SK-N-SH treated with all-trans-retinoic acid at 6 μM for 48 hours (cell line): ENCODE measurements at regions not wholly inside any gene's neighbourhood (a gene's known extent, or its start where the extent isn't known, plus 50 kb on each side); places are given as distances from the start of the nearest gene placed in this dataset.

Source experiments
- ARNTL ChIP-seq: fragments of 450-650 bp; formaldehyde crosslinking; IDR thresholded peaks from 2 replicates; pipeline ENCODE4 v1.5.0; 2020; ENCODE audit warnings: low read depth, mild to moderate bottlenecking, moderate library complexity, borderline replicate concordance
- PATZ1 ChIP-seq: fragments of 250-450 bp; sonication (Bioruptor Pico); IDR thresholded peaks from 2 replicates; pipeline ENCODE4 v1.8.0; 2020; ENCODE audit warnings: mild to moderate bottlenecking, moderate library complexity, borderline replicate concordance
- ZC3H10 ChIP-seq: fragments of 250-450 bp; sonication (Bioruptor Pico); IDR thresholded peaks from 2 replicates; pipeline ENCODE4 v1.5.1; 2021; ENCODE audit warnings: mild to moderate bottlenecking, moderate library complexity
- ZFP30 ChIP-seq: fragments of 450-650 bp; formaldehyde crosslinking; IDR thresholded peaks from 2 replicates; pipeline ENCODE4 v1.5.0; 2022; ENCODE audit warnings: mild to moderate bottlenecking, moderate library complexity

GRCh38 chr3:110901536-110901935, 170.1 kb upstream of the NECTIN3 start:
- TF ChIP-seq ZC3H10 (CRISPR knock-in tag) (no peak), ZFP30 (CRISPR knock-in tag) (no peak), PATZ1 (CRISPR knock-in tag) (no peak), ARNTL (CRISPR knock-in tag) (no peak)
